GM12873 (cell line): ENCODE measurements at regions not wholly inside any gene's neighbourhood (a gene's known extent, or its start where the extent isn't known, plus 50 kb on each side); places are given as distances from the start of the nearest gene placed in this dataset.

ENCODE experiments used
- TF ChIP-seq, protein P1 (sequence below): IDR thresholded peaks from 2 replicates; pipeline ENCODE4 v1.5.1; 2012; ENCODE audit warnings: low read depth, mild to moderate bottlenecking, moderate library complexity, low read length, control low read depth; ENCODE audit not compliant: insufficient read depth; ENCODE audit errors: missing control alignments

DNA sequence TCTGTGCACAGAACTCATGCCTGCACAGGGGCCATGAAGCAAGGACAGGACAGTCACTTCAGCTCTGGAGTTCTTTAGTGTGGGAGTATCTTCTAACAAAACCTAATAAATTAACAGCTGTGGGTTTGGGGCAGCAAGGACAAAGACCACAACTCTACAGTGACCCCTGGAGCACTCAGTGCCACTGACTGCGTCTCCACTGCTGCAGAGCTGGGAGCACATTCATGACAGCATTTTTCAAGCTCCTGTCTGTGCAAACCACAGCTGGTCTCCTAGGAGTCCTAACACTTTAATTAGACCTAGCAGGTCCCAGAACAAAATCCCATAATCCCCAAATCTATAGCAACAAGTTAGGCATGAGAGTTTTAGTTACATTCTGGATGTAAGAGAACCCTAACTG is 76.5 kb downstream of the RTL9 start:
- TF ChIP-seq, protein P1, sequence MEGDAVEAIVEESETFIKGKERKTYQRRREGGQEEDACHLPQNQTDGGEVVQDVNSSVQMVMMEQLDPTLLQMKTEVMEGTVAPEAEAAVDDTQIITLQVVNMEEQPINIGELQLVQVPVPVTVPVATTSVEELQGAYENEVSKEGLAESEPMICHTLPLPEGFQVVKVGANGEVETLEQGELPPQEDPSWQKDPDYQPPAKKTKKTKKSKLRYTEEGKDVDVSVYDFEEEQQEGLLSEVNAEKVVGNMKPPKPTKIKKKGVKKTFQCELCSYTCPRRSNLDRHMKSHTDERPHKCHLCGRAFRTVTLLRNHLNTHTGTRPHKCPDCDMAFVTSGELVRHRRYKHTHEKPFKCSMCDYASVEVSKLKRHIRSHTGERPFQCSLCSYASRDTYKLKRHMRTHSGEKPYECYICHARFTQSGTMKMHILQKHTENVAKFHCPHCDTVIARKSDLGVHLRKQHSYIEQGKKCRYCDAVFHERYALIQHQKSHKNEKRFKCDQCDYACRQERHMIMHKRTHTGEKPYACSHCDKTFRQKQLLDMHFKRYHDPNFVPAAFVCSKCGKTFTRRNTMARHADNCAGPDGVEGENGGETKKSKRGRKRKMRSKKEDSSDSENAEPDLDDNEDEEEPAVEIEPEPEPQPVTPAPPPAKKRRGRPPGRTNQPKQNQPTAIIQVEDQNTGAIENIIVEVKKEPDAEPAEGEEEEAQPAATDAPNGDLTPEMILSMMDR: no peak

DNA sequence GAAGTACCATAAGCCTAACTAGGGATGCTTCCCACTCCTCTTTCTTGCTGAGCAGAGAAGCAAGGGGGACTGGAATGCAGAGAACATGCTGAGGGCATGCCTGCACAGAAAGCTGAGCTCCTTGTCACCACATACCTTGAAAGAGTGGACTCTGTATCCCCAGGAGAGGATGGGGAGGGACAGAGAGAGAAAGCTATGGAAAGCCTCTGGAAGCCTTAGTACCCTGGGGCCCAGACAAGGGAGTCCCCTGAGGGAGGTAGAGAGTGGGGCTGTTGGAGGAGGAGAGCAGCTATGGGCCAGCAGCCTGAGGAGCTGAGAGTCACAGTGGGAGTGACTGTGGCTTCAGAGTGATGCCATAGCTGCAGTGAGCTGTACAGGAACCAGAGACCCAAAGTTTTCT is 77.9 kb downstream of the RTL9 start:
- TF ChIP-seq, protein P1: no peak

DNA sequence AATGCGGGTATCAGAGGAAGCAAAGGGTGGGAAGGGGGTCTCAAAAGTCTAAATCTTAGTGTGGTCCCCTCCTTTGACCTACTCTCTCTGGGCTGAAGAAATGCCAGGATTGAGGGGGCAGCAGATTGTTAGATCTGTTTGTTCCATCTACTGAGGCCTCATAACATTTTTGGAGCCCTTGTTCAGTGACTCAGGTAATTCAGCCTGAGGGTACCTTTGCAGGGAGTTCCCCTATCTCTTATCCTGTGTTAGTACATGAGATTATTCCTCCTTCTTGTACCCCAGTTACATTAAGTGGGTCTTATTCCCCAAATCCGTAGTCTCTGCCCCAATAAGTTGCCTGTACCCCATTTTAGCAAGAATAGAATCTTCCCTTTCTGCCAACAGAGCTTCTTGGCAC is 79.0 kb downstream of the RTL9 start:
- TF ChIP-seq, protein P1: no peak

DNA sequence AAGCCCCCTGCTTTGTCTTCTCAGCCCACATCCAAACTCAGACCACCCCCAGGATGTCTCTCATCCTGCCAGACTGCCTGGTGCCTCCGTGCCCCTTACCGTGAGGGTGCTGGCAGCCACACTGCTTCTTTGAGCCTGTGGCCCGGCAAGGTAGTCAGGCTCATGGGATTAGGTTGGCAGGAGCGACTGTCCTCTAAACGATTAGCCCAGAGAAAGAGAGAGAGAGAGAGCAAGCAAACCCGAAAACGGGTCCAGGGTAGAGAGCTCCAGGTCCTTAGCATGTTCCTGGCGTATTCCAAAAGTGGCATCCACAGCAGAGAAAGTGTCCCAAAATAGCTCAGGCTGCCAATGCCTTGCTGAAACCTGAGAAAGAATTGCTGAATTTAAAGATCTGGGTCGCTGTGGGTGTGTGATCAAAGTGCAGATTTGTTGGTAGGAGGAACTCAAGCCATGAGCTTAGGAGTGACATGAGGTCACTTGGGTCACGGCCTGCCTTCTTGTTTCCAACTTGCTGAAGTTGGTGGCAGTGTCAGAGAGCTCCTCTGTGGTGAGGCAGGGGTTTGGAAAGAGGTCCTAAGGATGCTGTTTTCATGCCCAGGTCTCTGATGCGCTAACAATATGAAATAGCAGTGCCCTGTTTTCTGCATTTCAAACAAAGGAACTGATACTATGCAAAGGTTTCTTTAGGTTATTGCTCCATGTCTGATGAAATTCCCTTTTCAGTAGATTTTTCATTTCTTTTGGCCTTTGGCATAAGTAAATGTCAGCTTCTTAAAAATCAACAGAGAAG is 81.6 kb downstream of the RTL9 start:
- TF ChIP-seq, protein P1: no peak

DNA sequence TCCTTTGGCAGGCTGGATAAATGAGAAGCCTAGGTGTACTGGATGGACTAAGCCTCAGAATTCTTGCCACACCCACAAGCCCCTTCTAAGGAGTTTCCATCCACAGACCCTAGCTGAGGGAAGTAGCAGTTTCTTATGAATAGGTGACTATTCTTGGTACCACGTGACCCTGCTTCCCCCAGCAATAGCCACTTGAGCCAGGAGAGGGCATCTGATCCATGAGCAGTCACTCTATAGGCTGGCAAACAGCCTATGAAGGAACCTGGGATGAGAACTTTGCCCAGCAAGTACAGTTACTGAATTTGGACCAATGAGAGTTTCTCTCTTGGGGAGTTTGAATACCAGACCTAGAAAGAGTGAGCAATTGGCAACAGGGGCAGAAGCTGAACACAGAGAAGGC is 84.0 kb downstream of the RTL9 start:
- TF ChIP-seq, protein P1: peak; percentile 55

DNA sequence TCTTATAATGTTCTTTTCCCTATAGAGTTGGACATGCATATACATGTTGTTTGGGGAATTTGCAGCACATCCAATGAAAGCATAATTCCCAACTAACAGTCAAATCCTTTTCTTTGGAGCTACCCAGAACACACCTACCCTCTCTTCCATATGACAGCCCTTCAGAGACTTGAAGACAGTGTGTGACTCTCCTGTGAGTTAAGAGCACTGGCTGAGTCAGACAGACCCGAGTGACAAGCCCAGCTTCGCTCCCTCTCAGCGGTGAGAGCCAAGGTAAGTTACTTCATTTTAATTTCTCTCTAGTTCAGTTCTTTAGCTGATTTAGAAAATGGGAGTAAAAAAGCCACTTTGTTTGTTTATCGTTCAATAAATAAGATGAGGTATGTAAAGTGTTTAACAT is 86.3 kb downstream of the RTL9 start:
- TF ChIP-seq, protein P1: no peak

DNA sequence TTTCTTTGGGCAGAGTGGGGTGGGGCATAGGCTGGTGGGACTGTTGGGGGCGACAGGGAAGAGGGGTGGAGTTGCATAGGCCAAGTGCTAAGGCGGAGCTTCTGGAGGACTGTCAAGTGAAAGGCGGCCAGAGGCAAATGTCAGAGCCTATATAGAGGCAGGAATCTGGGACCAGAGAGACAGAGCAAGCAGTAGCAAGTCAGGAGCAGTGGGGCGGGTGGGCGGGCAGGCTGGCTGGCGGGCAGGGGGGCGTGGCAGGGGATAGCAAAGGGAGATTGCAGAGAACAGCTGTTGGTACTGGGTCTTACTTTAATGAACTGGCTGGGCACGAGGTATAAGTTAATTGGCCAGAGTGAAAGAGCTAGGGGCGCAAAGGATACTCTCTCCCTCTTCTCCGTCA is 89.8 kb downstream of the RTL9 start:
- TF ChIP-seq, protein P1: no peak

DNA sequence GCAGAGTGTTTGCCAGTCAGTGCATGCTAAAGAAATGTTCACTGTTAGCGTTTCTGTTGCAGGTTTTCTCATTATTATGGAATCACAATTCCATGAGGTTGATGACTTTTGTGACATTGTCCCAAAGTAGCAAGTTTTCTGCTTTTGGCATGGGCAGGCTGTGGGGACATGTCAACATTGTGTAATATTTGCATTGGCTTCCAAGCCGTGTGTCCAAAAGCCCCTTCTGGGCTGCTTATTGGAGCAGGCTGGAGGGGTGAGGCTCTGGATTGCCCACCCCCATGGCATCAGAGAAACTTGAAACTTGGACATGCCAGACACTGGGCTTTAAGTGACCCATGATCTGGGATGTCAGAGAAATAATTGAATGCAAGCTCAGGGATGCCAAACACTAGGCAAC is 90.7 kb downstream of the RTL9 start:
- TF ChIP-seq, protein P1: no peak
